GM21528 (cell line): ENCODE measurements at regions not wholly inside any gene's neighbourhood (a gene's known extent, or its start where the extent isn't known, plus 50 kb on each side); places are given as distances from the start of the nearest gene placed in this dataset.

Source experiments
- ATAC-seq: cut with Tn5 transposase; IDR thresholded peaks from one replicate; pipeline ENCODE4 v1.9.1; 2021; ENCODE audit warnings: mild to moderate bottlenecking, moderate library complexity; ENCODE audit not compliant: unreplicated experiment, low FRiP score

GRCh38 chr20:7585126-7585679 is 355.1 kb downstream of the HAO1 start:
- no peak for ATAC-seq

DNA sequence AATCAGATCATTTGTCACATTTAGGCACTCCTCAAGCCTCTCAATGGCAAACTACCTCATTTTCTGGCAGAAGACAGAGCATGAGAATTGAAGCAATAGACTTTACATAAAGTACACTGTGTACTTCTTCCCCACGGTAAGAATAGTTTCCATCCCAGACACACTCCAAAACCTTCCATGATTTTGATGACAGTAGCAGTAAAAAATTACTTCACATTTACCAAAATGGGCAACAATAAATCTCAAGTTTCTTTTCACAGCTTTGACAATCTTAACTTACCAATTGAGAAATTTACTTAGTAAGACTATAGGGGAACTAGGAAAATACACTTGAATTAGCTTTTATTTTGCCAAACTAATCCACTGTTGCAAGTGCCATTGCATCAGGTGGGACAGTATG is 353.8 kb downstream of the HAO1 start:
- no peak for ATAC-seq

- no peak for ATAC-seq
Measured at GRCh38 chr20:7589164-7589563, 351.1 kb downstream of the HAO1 start.

DNA sequence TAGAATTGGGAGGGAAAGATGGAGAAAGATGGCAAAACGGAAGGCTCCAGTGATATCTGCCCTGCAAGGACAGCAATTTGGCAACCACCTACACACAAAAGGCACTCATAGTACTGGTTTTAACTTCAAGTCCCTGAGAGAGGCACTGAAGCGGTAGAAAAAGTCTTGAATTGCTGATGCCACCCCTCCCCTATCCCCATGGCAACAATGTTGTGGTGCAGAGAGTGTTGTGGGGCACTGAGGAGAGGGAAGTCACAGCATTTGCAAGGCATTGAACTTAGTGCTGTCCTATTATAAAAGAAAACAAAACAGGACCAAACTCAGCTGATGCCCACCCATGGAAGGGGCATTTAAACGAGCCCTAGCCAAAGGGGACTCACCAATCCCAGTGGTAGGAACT is 343.7 kb downstream of the HAO1 start:
- no peak for ATAC-seq

GRCh38 chr20:7601431-7601830 is 338.8 kb downstream of the HAO1 start:
- no peak for ATAC-seq

GRCh38 chr20:7606941-7607340 is 333.3 kb downstream of the HAO1 start:
- no peak for ATAC-seq

GRCh38 chr20:7608250-7608649 is 332.0 kb downstream of the HAO1 start:
- ATAC-seq = no peak

- no peak for ATAC-seq
Measured at GRCh38 chr20:7609251-7609650, 331.0 kb downstream of the HAO1 start.

- ATAC-seq = no peak
Measured at GRCh38 chr20:7610681-7611080, 329.6 kb downstream of the HAO1 start.

GRCh38 chr20:7617797-7618196 is 322.5 kb downstream of the HAO1 start:
- ATAC-seq = no peak

DNA sequence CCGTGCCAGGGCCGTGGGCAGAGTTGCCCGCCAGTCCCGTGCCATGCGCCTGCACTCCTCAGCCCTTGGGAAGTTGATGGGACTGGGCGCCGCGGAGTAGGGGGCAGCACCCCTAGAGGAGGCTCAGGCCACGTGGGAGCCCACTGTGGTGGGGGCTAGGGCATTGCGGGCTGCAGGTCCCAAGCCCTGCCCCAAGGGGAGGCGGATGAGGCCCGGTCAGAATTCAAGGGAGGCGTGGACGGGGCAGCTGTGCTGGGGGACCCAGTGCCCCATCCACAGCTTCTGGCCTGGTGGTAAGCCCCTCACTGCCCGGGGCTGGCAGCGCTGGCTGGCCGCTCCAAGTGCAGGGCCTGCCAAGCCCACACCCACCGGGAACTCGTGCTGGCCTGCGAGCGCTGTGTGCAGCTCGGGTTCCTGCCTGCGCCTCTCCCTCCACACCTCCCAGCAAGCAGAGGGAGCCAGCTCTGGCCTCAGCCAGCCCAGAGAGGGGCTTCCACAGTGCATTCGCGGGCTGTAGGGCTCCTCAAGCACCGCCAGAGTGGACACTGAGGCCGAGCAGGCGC is 317.8 kb downstream of the HAO1 start:
- no peak for ATAC-seq

DNA sequence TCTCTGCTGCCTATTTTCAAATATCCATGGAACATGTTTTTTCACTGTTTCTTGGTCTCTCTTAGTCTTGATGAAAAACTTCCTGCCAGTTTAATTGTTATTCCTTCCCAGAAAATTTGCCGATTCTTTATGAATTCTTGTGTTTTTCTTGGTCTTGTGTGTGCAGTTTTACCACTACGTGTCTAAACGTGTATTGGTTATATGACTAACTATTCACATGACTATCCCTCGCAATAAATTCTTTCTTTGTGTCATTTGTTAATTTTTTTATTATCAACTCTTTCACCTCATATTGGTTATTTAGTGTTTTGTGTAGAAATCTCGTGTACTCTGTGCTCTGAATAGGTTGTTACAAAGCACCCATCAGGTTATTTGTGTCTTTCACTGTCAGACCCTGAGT is 315.4 kb downstream of the HAO1 start:
- no peak for ATAC-seq

DNA sequence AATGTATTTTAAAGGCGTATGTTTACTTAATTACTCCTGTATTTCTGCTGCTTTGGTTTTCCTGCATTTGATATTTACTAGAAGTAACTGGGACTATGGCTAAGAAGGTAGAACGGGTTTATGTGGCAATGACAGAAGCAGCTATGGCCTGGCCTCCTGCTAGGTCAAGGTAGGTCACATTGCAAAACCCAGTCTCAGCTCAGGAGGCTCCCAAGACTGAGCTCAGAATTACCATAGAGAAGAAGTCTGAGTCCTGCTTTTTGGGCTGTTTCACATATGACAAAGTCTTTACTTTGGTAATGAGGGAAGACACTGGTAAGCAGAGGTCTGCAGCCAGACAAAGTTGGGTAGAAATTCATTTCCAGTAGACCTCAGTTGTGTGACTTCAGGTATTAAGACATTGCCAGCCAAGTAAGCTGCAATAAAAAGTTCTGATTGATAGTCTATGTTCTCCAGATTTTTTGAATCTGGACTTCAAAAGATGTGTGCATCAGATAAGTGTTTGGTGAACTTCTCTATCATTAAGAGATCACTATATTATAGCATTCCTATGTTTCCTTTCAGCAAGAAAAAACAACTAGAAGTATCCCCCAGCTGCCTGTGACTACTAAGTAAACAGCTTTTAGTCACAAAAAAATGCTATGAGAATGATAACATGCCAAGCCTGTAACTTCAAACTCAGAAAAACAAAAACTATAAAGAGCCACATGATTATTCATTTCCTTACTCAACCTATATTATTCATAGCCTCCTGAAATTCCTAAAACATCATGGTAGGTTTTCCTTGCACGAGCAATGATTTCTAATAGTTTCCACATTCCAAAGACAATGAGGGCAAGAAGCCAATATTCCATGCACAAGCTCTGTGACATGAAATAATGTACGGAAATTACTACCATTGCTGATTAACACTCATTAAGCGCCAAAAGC is 312.3 kb downstream of the HAO1 start:
- ATAC-seq = no peak

GRCh38 chr20:7629880-7630279 is 310.4 kb downstream of the HAO1 start:
- no peak for ATAC-seq

- no peak for ATAC-seq
Measured at GRCh38 chr20:7637184-7637583, 303.1 kb downstream of the HAO1 start.

GRCh38 chr20:7650086-7650879 is 290.0 kb downstream of the HAO1 start:
- no peak for ATAC-seq

DNA sequence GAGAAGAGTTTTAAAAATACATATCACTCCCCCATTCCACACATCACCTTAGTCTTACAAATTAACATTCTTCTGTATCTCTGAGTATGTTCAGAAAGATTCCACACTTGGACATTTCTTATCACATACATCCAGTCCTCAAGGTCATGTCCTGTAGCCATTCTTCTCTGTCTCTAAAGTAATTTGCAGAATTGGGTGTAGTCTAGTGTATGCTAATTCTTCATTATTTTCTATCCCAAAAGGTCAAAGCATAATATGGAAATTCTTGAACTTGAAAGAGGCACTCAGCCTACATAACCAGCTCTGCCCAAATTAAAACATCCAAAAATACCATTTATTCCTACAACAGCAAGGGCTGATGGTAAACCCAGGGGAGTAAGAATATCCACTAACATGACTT is 286.0 kb downstream of the HAO1 start:
- no peak for ATAC-seq

DNA sequence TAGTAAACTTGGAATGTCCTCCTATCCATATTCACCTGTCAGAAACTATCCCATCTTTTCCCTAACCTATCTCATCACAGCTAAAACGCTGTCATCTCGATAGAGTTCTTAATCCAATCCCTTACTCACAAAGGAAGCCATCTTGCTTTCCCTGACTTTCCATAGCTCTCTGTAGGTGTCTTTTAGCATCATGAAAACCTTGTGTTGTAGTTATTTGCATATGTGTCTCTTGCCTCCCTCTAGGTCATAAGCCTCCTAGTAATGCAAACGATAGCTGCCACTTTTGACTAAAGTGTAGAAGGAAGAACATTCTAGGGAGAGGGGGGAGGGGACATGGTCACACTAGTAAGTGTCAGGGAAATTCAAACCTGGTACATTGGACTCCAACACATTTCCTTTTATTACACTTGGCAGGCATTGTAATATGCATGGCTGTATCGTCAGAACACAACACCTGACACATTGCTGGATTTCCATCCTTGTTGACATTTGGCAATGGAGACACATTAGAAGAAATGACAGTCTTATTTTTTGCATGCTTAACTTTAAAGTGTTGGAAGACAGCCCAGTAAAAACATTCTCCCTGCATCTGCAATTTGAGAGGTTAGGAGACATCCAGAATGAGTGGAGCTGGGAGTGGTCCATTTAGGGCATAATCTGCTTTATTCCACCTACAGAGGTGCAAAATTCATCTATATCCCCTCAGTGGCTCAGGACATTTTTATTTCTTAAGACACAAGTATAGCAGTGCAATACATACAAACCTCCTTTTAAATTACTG is 283.4 kb downstream of the HAO1 start:
- ATAC-seq = no peak

DNA sequence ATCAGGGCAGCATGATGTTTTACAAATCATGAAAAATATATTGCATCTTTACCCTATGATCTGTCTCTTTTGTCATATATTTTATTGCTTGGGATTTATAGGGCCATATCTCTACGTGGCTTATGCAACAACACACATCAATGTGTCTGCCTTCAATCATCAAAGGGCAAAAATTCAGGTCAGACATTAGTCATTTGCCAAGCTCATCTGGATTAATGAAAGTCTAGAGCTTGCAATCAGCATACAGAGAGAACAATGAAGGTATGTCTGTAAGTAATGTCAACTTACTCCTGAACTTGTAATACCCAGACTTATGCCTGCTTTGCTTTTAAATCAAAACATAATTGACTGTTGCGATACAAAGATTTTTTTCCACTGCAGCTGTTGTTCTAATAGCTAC is 282.7 kb downstream of the HAO1 start:
- ATAC-seq = no peak

GRCh38 chr20:7660165-7660564 is 280.1 kb downstream of the HAO1 start:
- ATAC-seq = no peak
